ENCODE measurements at regions not wholly inside any gene's neighbourhood (a gene's known extent, or its start where the extent isn't known, plus 50 kb on each side); places are given as distances from the start of the nearest gene placed in this dataset.

DNA sequence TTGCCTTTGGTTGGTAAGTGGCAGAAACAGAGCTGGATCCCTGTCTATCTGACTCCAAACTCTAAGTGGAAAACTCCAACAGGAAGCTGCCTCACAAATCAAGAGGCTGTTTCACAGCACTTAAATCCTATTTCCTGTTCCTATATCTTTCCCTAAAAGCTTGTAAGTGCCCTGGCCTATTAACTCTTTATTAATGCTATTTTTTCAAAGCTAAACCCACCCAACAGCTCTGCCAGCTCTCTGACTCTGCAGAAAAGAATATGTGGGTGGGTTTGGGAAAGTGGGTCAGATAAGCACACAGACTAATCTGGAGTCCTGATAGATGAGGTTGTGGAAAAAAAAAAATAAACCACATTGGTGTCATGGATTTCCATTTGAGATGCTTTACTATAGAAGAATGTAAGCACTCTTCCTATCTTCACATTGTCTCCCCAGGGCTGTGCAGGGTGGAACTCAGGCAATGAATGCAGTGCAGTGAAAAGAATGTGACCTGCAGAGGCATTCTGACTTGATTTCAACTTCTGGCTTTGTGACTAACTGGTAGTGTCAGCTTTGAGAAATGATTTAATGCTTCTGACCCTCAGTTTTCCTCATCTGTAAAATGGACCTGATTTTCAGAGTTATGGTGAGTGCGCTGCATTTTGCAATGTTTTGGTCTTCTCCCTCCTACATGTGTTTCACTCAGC, 125.6 kb downstream of the AASDHPPT start:
- peak in 1 of 2 donors; percentile 6 for DNase-seq (ENCODE audit: low read depth in 2 of 2)
- H3K4me3 ChIP-seq (replicated peaks in 1 of 2; ENCODE audit: low read depth in 2 of 2, low read length in 2 of 2), result no peak overlapping the region
- TF ChIP-seq, protein P1, sequence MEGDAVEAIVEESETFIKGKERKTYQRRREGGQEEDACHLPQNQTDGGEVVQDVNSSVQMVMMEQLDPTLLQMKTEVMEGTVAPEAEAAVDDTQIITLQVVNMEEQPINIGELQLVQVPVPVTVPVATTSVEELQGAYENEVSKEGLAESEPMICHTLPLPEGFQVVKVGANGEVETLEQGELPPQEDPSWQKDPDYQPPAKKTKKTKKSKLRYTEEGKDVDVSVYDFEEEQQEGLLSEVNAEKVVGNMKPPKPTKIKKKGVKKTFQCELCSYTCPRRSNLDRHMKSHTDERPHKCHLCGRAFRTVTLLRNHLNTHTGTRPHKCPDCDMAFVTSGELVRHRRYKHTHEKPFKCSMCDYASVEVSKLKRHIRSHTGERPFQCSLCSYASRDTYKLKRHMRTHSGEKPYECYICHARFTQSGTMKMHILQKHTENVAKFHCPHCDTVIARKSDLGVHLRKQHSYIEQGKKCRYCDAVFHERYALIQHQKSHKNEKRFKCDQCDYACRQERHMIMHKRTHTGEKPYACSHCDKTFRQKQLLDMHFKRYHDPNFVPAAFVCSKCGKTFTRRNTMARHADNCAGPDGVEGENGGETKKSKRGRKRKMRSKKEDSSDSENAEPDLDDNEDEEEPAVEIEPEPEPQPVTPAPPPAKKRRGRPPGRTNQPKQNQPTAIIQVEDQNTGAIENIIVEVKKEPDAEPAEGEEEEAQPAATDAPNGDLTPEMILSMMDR (IDR thresholded peaks at IDR 0.05; ENCODE audit: low read depth, low read length), result no peak

DNA sequence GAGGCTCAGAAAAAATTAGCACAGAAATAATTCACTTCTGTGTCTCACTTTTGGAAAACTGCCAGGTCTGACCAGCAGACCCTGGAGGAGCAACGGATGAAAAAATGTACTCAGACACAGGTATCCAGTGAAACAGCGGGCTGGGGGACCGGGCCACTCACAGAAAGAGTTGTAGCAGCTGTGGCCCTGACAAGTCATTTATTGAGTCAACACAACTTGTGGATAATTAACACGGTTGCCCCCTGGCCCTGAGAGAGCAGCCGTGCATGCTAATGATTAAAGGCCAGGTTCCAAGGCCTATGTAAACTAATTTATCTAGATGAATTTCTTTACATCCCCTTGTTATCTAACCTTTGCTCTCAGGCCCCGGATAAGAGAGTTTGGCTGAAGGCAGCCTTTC, 131.3 kb downstream of the AASDHPPT start:
- no peak overlapping the region for H3K4me3 ChIP-seq (replicated peaks in 1 of 2; ENCODE audit: low read depth in 2 of 2, low read length in 2 of 2)
- DNase-seq (ENCODE audit: low read depth in 2 of 2), result no peak
- TF ChIP-seq, protein P1 (IDR thresholded peaks at IDR 0.05; ENCODE audit: low read depth, low read length), result no peak

DNA sequence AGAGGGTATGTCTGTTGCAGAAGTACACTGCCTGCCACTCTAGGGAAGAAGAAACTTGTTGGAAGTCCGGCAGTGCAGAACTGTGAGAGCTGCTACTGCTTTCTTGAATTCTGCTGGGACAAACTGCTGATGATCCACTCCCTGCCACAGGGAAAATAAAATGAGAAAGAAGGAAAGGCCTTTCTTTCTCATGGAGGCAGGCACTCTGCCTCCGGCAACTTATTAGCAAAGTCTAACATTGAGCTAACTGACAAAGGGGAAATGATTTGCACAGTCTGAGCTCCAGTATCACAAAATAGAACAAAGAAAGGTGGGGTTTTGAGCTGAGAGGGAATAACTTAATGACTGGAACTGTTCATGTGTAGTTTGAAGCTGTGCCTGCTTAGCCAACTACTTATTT, 134.6 kb downstream of the AASDHPPT start:
- DNase-seq (ENCODE audit: low read depth in 2 of 2), result no peak
- no peak overlapping the region for H3K4me3 ChIP-seq (replicated peaks in 1 of 2; ENCODE audit: low read depth in 2 of 2, low read length in 2 of 2)
- TF ChIP-seq, protein P1 (IDR thresholded peaks at IDR 0.05; ENCODE audit: low read depth, low read length), result no peak

DNA sequence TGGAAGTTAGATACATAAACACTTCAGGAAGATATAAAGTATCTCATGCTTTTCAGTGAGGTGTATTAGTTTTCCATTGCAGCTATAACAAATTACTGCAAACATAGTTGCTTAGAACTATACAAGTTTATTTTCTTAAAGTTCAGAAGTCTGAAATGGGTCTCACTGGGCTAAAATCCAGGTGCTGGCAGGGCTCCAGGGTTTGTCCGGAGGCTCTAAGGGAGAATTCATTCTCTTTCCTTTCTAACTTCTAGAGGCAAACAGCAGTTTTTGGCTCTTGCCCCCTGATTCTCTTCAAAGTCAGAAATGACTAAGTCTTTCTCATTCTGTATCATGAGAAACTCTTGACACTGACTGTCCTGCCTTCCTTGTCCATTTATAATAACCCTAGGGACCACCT, 138.8 kb downstream of the AASDHPPT start:
- peak; percentile 22 to 33 for DNase-seq (ENCODE audit: low read depth in 2 of 2)
- TF ChIP-seq, protein P1 (IDR thresholded peaks at IDR 0.05; ENCODE audit: low read depth, low read length), result no peak
- H3K4me3 ChIP-seq (replicated peaks in 1 of 2; ENCODE audit: low read depth in 2 of 2, low read length in 2 of 2), result no peak overlapping the region

DNA sequence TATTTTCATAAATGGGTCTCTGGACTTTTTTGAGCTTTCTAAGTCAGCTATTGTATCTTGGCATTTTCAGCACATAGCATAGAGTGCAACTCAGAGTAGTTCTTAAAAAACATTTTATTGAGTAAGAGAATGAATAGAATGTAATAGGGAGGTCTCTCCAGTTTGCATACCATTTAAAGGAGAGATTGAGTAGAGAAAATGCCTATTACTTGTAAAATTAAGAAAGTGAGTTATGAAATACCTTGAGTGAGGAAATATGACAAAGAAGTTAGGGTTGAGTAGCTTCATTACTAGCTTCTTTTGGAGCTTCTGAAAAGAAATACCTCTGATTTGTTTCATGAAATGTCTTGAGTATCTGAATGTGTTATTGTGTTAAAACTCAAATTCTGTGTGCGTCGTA, 140.0 kb downstream of the AASDHPPT start:
- DNase-seq (ENCODE audit: low read depth in 2 of 2), result no peak
- H3K4me3 ChIP-seq (replicated peaks in 1 of 2; ENCODE audit: low read depth in 2 of 2, low read length in 2 of 2), result no peak overlapping the region
- TF ChIP-seq, protein P1 (IDR thresholded peaks at IDR 0.05; ENCODE audit: low read depth, low read length), result no peak

DNA sequence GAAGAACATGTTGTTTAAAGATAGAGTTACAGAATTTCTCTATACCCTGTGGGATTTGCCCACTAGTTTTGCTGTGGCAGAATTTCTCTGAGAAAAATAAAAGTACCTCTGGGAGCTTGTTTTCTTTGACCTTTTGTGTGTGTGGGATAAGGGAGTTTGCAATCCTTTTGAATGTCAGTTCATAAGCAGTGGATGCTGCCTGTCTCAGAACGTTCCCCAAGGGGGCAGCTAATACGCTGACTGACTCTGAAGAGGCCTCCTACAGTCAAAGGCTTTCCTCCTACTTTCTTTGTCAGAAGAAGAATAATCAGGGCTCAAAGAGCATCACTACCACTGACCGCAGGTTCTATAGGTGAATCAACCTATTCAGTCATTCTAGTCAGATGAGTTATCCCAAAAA, 140.6 kb downstream of the AASDHPPT start:
- DNase-seq (ENCODE audit: low read depth in 2 of 2), result no peak
- H3K4me3 ChIP-seq (replicated peaks in 1 of 2; ENCODE audit: low read depth in 2 of 2, low read length in 2 of 2), result no peak overlapping the region
- TF ChIP-seq, protein P1 (IDR thresholded peaks at IDR 0.05; ENCODE audit: low read depth, low read length), result no peak

DNA sequence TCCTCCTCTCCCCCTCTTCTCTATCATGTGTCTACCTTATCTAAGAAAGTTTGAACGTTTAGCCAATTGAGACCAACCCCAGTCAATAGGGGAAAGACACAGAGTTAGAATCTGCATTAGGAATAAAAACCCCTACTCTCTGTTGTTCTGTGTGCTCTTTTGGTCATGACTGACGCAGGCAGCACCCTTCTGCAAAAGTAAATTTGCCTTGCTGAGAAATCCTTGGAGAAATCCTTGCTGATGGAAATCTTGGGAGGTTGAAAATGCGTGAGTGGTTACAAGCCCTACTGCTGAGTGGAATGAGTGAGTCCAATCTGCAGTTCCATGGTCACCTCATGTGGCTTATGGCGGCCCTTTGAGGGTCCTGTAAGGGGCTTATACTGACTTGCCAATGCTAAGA, 145.2 kb downstream of the AASDHPPT start:
- DNase-seq (ENCODE audit: low read depth in 2 of 2), result no peak
- no peak overlapping the region for H3K4me3 ChIP-seq (replicated peaks in 1 of 2; ENCODE audit: low read depth in 2 of 2, low read length in 2 of 2)
- TF ChIP-seq, protein P1 (IDR thresholded peaks at IDR 0.05; ENCODE audit: low read depth, low read length), result no peak
